PC-9 (cell line): ENCODE measurements at regions not wholly inside any gene's neighbourhood (a gene's known extent, or its start where the extent isn't known, plus 50 kb on each side); places are given as distances from the start of the nearest gene placed in this dataset.

ENCODE experiments used
- BruUV-seq: library from RNA; stranded (reverse); fragments of 400-500 nt; replicated peaks from 2 replicates; lab custom pipeline; 2021; lab: Mats Ljungman, UMichigan
- CTCF ChIA-PET: fragments of 300-600 bp; sonication (Branson Sonifier 250); formaldehyde crosslinking; loops from one replicate; lab custom pipeline; 2022; ENCODE audit warnings: antibody characterized with exemption; lab: Charles Lee
- POLR2A ChIA-PET: fragments of 300-600 bp; sonication (Branson Sonifier 250); formaldehyde crosslinking; loops from one replicate; lab custom pipeline; 2022; ENCODE audit warnings: antibody characterized with exemption; ENCODE audit not compliant: unreplicated experiment; lab: Charles Lee
- DNase-seq, 2 experiments: peaks; one replicate each; pipeline versions ENCODE4 v3.0.0 to v3.0.0-alpha.2; 2015 to 2022; ENCODE audit warnings: mixed read lengths in 1 of 2
- H2AFZ ChIP-seq: fragments of 200-600 bp; sonication (generic); 2 replicates; pipeline ENCODE4 v1.8.1; 2017; ENCODE audit warnings: antibody characterized with exemption
- H3F3A ChIP-seq: fragments of 200-600 bp; sonication (generic); 2 replicates; pipeline ENCODE4 v1.8.1; 2017; ENCODE audit warnings: antibody characterized with exemption, mild to moderate bottlenecking, low read depth; ENCODE audit not compliant: insufficient read depth
- H3K27ac ChIP-seq: fragments of 200-600 bp; sonication (generic); 2 replicates; pipeline ENCODE4 v1.6.1; 2016; ENCODE audit warnings: mixed run types
- H3K27me3 ChIP-seq: fragments of 200-600 bp; sonication (generic); 2 replicates; pipeline ENCODE4 v1.6.1; 2016; ENCODE audit warnings: low read depth, mixed run types; ENCODE audit not compliant: insufficient read depth
- H3K36me3 ChIP-seq: fragments of 200-600 bp; sonication (generic); 2 replicates; pipeline ENCODE4 v1.6.1; 2016; ENCODE audit warnings: low read depth, mixed run types
- H3K4me1 ChIP-seq: fragments of 200-600 bp; sonication (generic); replicated peaks from 2 replicates; pipeline ENCODE4 v1.6.1; 2016; ENCODE audit warnings: mixed run types; ENCODE audit not compliant: insufficient read depth
- H3K4me2 ChIP-seq: fragments of 200-600 bp; sonication (generic); 2 replicates; pipeline ENCODE4 v1.6.1; 2017; ENCODE audit warnings: mixed run types
- H3K4me3 ChIP-seq: fragments of 200-600 bp; sonication (generic); 2 replicates; pipeline ENCODE4 v1.6.1; 2016; ENCODE audit warnings: mixed run types
- H3K79me2 ChIP-seq: fragments of 200-600 bp; sonication (generic); 2 replicates; pipeline ENCODE4 v1.6.1; 2017; ENCODE audit warnings: low read depth, mixed run types
- H3K9me2 ChIP-seq: fragments of 200-600 bp; sonication (generic); 2 replicates; pipeline ENCODE4 v1.8.1; 2017; ENCODE audit warnings: mild to moderate bottlenecking; ENCODE audit not compliant: insufficient read depth
- H3K9me3 ChIP-seq: fragments of 200-600 bp; sonication (generic); 2 replicates; pipeline ENCODE4 v1.8.1; 2016; ENCODE audit warnings: low read depth; ENCODE audit not compliant: insufficient read depth
- H4K20me1 ChIP-seq: fragments of 200-600 bp; sonication (generic); 2 replicates; pipeline ENCODE4 v1.8.1; 2017; ENCODE audit not compliant: insufficient read depth
- CTCF ChIP-seq: fragments of 200-600 bp; sonication (generic); conservative IDR thresholded peaks from 2 replicates; pipeline ENCODE4 v1.6.1; 2017; ENCODE audit warnings: mixed run types, antibody characterized with exemption, mild to moderate bottlenecking, moderate library complexity
- EZH2 ChIP-seq: fragments of 200-600 bp; sonication (generic); IDR thresholded peaks from 2 replicates; pipeline ENCODE4 v1.8.0; 2017; ENCODE audit warnings: antibody characterized with exemption, low read depth
- intact Hi-C: fragments of 100-400 bp; cut with micrococcal nuclease; formaldehyde crosslinking; loops from one replicate; pipeline ENCODE4 v1.10.0; 2022; ENCODE audit not compliant: unreplicated experiment

DNA sequence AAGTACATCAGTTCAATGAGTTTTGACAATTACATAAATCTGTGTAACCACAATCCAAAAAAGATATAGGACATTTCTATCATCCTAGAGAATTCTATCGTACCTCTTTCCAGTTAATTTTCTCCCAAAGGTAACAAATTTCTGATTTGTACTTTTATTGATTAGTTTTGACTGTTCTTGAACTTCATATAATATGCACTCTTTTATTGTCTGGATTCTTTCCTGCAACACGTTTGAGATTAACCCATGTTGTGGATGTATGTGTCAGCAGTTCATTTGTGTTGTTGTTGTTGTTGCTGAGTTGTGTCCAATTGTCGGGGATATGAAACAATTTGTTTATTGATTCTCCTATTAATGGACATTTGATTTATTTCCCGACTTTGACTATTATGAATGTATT lies 145.9 kb upstream of the WDR11 start:
- Histone ChIP-seq H4K20me1 (no peaks in the 10 kb centered on the region), H3K4me2 (no peak overlapping the region), H3K4me1 (no peaks in the 10 kb centered on the region), H3K4me3 (no peak overlapping the region), H3K27ac (no peak overlapping the region), H3F3A (no peaks in the 10 kb centered on the region), H2AFZ (no peak overlapping the region), H3K9me3 (no peaks in the 10 kb centered on the region), H3K27me3 (peaks cover 12% of the 10 kb centered on the region; the same call in 1 of the 2 replicates), H3K36me3 (no peaks in the 10 kb centered on the region), H3K9me2 (no peaks in the 10 kb centered on the region), H3K79me2 (no peaks in the 10 kb centered on the region)
- intact Hi-C loops: no loop called here
- no peak for TF ChIP-seq CTCF
- no peak for TF ChIP-seq EZH2
- DNase-seq: no peak
- ChIA-PET CTCF (no interaction called here), POLR2A (no interaction called here)
- no TSS peak for BruUV-seq

- Histone ChIP-seq H4K20me1 (no peaks in the 10 kb centered on the region), H3K4me3 (no peak overlapping the region), H3K27me3 (peaks cover 10% of the 10 kb centered on the region; the same call in 1 of the 2 replicates), H3K9me3 (no peaks in the 10 kb centered on the region), H3K9me2 (no peaks in the 10 kb centered on the region), H3K4me1 (no peaks in the 10 kb centered on the region), H2AFZ (no peak overlapping the region), H3K27ac (no peak overlapping the region), H3F3A (no peaks in the 10 kb centered on the region), H3K79me2 (no peaks in the 10 kb centered on the region), H3K4me2 (no peak overlapping the region), H3K36me3 (no peaks in the 10 kb centered on the region)
- TF ChIP-seq EZH2: no peak
- TF ChIP-seq CTCF: no peak
- no TSS peak for BruUV-seq
- no peak for DNase-seq
- ChIA-PET POLR2A (no interaction called here), CTCF (no interaction called here)
- intact Hi-C loops: no loop called here
These were observed 141.1 kb upstream of the WDR11 start for GRCh38 chr10:120710076-120710475.

DNA sequence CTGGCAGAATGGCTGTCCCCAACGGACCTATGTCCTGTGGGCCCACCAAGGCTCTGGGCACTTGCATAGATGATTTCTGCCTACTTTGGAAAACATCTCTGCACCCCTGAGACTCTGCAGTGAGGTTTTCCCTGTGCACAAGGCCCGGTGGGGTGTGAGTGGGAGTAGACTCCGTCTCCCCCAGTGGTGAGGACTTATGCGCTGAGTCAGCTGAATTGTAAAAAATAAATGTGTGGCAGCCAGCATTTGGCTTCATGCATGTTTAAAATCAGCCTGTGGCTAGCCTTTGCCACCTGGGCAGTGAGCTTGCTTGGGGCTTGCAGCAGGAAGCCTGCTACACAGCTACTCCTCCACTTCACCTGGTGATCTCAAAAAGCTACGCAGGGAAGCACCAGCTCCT lies 139.3 kb upstream of the WDR11 start:
- CTCF ChIA-PET: no interaction called here
- Histone ChIP-seq H2AFZ (no peak overlapping the region), H3K9me2 (no peaks in the 10 kb centered on the region), H3K79me2 (no peaks in the 10 kb centered on the region), H3F3A (no peaks in the 10 kb centered on the region), H3K9me3 (no peaks in the 10 kb centered on the region), H3K27me3 (0 out of 2 replicates have a peak, but pooled peaks cover 8% of the 10 kb centered on the region), H4K20me1 (no peaks in the 10 kb centered on the region), H3K36me3 (no peaks in the 10 kb centered on the region), H3K4me1 (no peaks in the 10 kb centered on the region), H3K27ac (no peak overlapping the region), H3K4me3 (no peak overlapping the region), H3K4me2 (no peak overlapping the region)
- TF ChIP-seq EZH2 (no peak), CTCF (no peak)
- no peak for DNase-seq
- intact Hi-C loops: no loop called here
- POLR2A ChIA-PET: no interaction called here
- no TSS peak for BruUV-seq
